Stomach (tissue), 4 donors: ENCODE measurements at regions not wholly inside any gene's neighbourhood (a gene's known extent, or its start where the extent isn't known, plus 50 kb on each side); places are given as distances from the start of the nearest gene placed in this dataset.

Experiments
- CTCF ChIP-seq, 7 experiments: fragments of 450-650 bp in 4 of 7; fragments of 200-600 bp in 3 of 7; sonication (generic) in 3 of 7; IDR thresholded peaks; one replicate each; pipeline ENCODE4 v1.5.1; 2016 to 2019; ENCODE audit warnings: antibody characterized with exemption in 7 of 7, control low read depth in 2 of 7, mild to moderate bottlenecking in 1 of 7
- POLR2A ChIP-seq, 4 donors: fragments of 450-650 bp; IDR thresholded peaks; one replicate each; pipeline ENCODE4 v1.6.1; 2016; ENCODE audit warnings: antibody characterized with exemption in 4 of 4, control low read depth in 2 of 4, mild to moderate bottlenecking in 1 of 4, moderate library complexity in 1 of 4

GRCh38 chr13:103537616-103538015 lies 471.4 kb upstream of the SLC10A2 start:
- TF ChIP-seq POLR2A (IDR thresholded peaks at IDR 0.05) (no peak), CTCF (IDR thresholded peaks at IDR 0.05) (no peak)
